H1 (cell line): ENCODE measurements at regions not wholly inside any gene's neighbourhood (a gene's known extent, or its start where the extent isn't known, plus 50 kb on each side); places are given as distances from the start of the nearest gene placed in this dataset.

Experiments
- CTCF ChIA-PET: fragments of 300-600 bp; sonication (Branson Sonifier 250); formaldehyde crosslinking; loops from one replicate; lab custom pipeline; 2021; ENCODE audit not compliant: partially characterized antibody; lab: Charles Lee
- POLR2A ChIA-PET: fragments of 300-600 bp; sonication (Branson Sonifier 250); formaldehyde crosslinking; loops from one replicate; lab custom pipeline; 2021; ENCODE audit warnings: inconsistent platforms; ENCODE audit not compliant: partially characterized antibody; lab: Charles Lee
- DNase-seq, 2 experiments: peaks; one replicate each; pipeline versions ENCODE4 v3.0.0 to v3.0.0-alpha.2; 2010 to 2022; ENCODE audit warnings: low spot score in 2 of 2, low read depth in 1 of 2, mixed read lengths in 1 of 2
- FAIRE-seq: peaks from 2 replicates; lab custom pipeline; 2011; peaks lifted over from hg19 to GRCh38; lab: Jason Lieb, UNC
- H2AFZ ChIP-seq: 2 replicates; pipeline ENCODE4 v1.8.1; 2012; ENCODE audit warnings: low read length, inconsistent platforms
- H2AK5ac ChIP-seq: 2 replicates; pipeline ENCODE4 v1.6.1; 2013; ENCODE audit warnings: low read depth, low read length
- H2BK120ac ChIP-seq: replicated peaks from 2 replicates; pipeline ENCODE3; 2013; ENCODE audit warnings: low read depth, low read length, inconsistent platforms
- H2BK12ac ChIP-seq: 2 replicates; pipeline ENCODE4 v1.6.1; 2013; ENCODE audit warnings: low read depth, low read length
- H2BK15ac ChIP-seq: 2 replicates; pipeline ENCODE4 v1.6.1; 2013; ENCODE audit warnings: low read length
- H2BK20ac ChIP-seq: 2 replicates; pipeline ENCODE4 v1.6.1; 2013; ENCODE audit warnings: low read length
- H2BK5ac ChIP-seq: 2 replicates; pipeline ENCODE4 v1.6.1; 2013; ENCODE audit warnings: low read depth, low read length
- H3K14ac ChIP-seq: 2 replicates; pipeline ENCODE4 v1.6.1; 2013; ENCODE audit warnings: inconsistent platforms; ENCODE audit not compliant: insufficient read length
- H3K18ac ChIP-seq: 2 replicates; pipeline ENCODE4 v1.6.1; 2013; ENCODE audit warnings: low read length; ENCODE audit errors: extremely low read depth
- H3K23ac ChIP-seq: 2 replicates; pipeline ENCODE4 v1.6.1; 2013; ENCODE audit warnings: inconsistent platforms; ENCODE audit not compliant: insufficient read length
- H3K23me2 ChIP-seq: 2 replicates; pipeline ENCODE4 v1.6.1; 2013; ENCODE audit warnings: low read depth, low read length
- H3K27ac ChIP-seq: 2 replicates; pipeline ENCODE4 v1.6.1; 2011; ENCODE audit warnings: low read depth, low read length, inconsistent platforms
- H3K27me3 ChIP-seq, 4 experiments: replicated peaks in 1 of 4; 1 replicate in 1 of 4; 2 replicates in 3 of 4; pipeline versions ENCODE4 v1.6.1 to v1.8.1; 2011 to 2013; ENCODE audit warnings: low read length in 3 of 4, mild to moderate bottlenecking in 3 of 4, inconsistent platforms in 2 of 4, mixed read lengths in 2 of 4, moderate library complexity in 1 of 4; ENCODE audit not compliant: control insufficient read depth in 3 of 4, insufficient read depth in 3 of 4; ENCODE audit errors: extremely low read depth in 1 of 4
- H3K36me3 ChIP-seq, 4 experiments: 2 replicates each; pipeline versions ENCODE4 v1.6.1 to v1.8.1; 2011 to 2013; ENCODE audit warnings: mild to moderate bottlenecking in 4 of 4, low read length in 3 of 4, moderate library complexity in 2 of 4, control low read depth in 1 of 4, inconsistent platforms in 1 of 4; ENCODE audit not compliant: insufficient read depth in 4 of 4, control insufficient read depth in 2 of 4
- H3K4ac ChIP-seq: replicated peaks from 2 replicates; pipeline ENCODE3; 2013; ENCODE audit warnings: low read length, low read depth, mixed read lengths, inconsistent platforms; ENCODE audit not compliant: insufficient read length
- H3K4me1 ChIP-seq, 4 experiments: replicated peaks in 1 of 4; 1 replicate in 1 of 4; 2 replicates in 3 of 4; pipeline versions ENCODE4 v1.6.1 to v1.8.1; 2011 to 2013; ENCODE audit warnings: low read length in 3 of 4, inconsistent platforms in 2 of 4, mixed read lengths in 1 of 4; ENCODE audit not compliant: insufficient read depth in 4 of 4, control insufficient read depth in 3 of 4
- H3K4me2 ChIP-seq, 2 experiments: 2 replicates each; pipeline versions ENCODE4 v1.6.1 to v1.8.1; 2011 to 2013; ENCODE audit warnings: low read depth in 2 of 2, low read length in 2 of 2, control low read depth in 1 of 2, inconsistent platforms in 1 of 2, mild to moderate bottlenecking in 1 of 2; ENCODE audit not compliant: insufficient read depth in 1 of 2
- H3K4me3 ChIP-seq, 4 experiments: fragments of 200-600, 300-600 bp in 1 of 4; sonication (generic), shearing (Covaris generic), sonication (Bioruptor Twin) in 1 of 4; 2 replicates each; pipeline versions ENCODE4 v1.5.1 to v1.8.1; 2011 to 2016; ENCODE audit warnings: low read length in 4 of 4, low read depth in 3 of 4, control low read depth in 2 of 4, inconsistent platforms in 2 of 4, mild to moderate bottlenecking in 2 of 4, mixed read lengths in 1 of 4, moderate library complexity in 1 of 4; ENCODE audit not compliant: insufficient read depth in 2 of 4; ENCODE audit errors: extremely low read depth in 1 of 4
- H3K56ac ChIP-seq: replicated peaks from 2 replicates; pipeline ENCODE3; 2013; ENCODE audit warnings: low read depth, mild to moderate bottlenecking, mixed read lengths, low read length, inconsistent platforms; ENCODE audit not compliant: insufficient read length
- H3K79me1 ChIP-seq: 2 replicates; pipeline ENCODE4 v1.6.1; 2013; ENCODE audit warnings: low read depth, low read length, control low read depth
- H3K79me2 ChIP-seq, 2 experiments: 2 replicates each; pipeline versions ENCODE4 v1.6.1 to v1.8.1; 2012 to 2013; ENCODE audit warnings: low read length in 2 of 2, mild to moderate bottlenecking in 2 of 2, inconsistent platforms in 1 of 2; ENCODE audit not compliant: insufficient read depth in 2 of 2, control insufficient read depth in 1 of 2
- H3K9ac ChIP-seq, 4 experiments: replicated peaks in 1 of 4; 1 replicate in 1 of 4; 2 replicates in 3 of 4; pipeline versions ENCODE4 v1.6.1 to v1.8.1; 2011 to 2013; ENCODE audit warnings: low read depth in 3 of 4, low read length in 3 of 4, control low read depth in 2 of 4, mild to moderate bottlenecking in 2 of 4, moderate library complexity in 2 of 4, inconsistent platforms in 1 of 4; ENCODE audit errors: extremely low read depth in 1 of 4
- H3K9me3 ChIP-seq, 2 experiments: 2 replicates each; pipeline versions ENCODE4 v1.6.1 to v1.8.1; 2012 to 2013; ENCODE audit warnings: mild to moderate bottlenecking in 2 of 2, moderate library complexity in 2 of 2, control low read depth in 1 of 2, inconsistent platforms in 1 of 2, low read depth in 1 of 2, low read length in 1 of 2, mixed read lengths in 1 of 2; ENCODE audit not compliant: insufficient read depth in 2 of 2
- H4K20me1 ChIP-seq, 2 experiments: replicated peaks in 1 of 2; 2 replicates each; pipeline versions ENCODE3 to v1.8.1; 2011 to 2013; ENCODE audit warnings: inconsistent platforms in 2 of 2, low read length in 2 of 2, mild to moderate bottlenecking in 1 of 2; ENCODE audit not compliant: insufficient read depth in 2 of 2, control insufficient read depth in 1 of 2
- H4K5ac ChIP-seq: 2 replicates; pipeline ENCODE4 v1.6.1; 2013; ENCODE audit warnings: low read length, low read depth, mixed read lengths, inconsistent platforms; ENCODE audit not compliant: insufficient read length
- H4K8ac ChIP-seq: 2 replicates; pipeline ENCODE4 v1.8.0; 2013; ENCODE audit warnings: mild to moderate bottlenecking, moderate library complexity, low read length, inconsistent platforms; ENCODE audit not compliant: insufficient read depth; ENCODE audit errors: extremely low read depth
- H4K91ac ChIP-seq: replicated peaks from 2 replicates; pipeline ENCODE3; 2013; ENCODE audit warnings: low read length, mixed read lengths, inconsistent platforms; ENCODE audit not compliant: insufficient read length
- MAFK ChIP-seq: IDR thresholded peaks from 2 replicates; pipeline ENCODE4 v1.6.1; 2012; ENCODE audit warnings: low read depth, mild to moderate bottlenecking, improper control_type of control experiment, low read length
- NANOG ChIP-seq: IDR thresholded peaks from 2 replicates; pipeline ENCODE4 v1.6.1; 2011; ENCODE audit warnings: low read length, low read depth, mild to moderate bottlenecking, inconsistent platforms; ENCODE audit not compliant: insufficient read depth, poor library complexity, severe bottlenecking
- WGBS, 2 experiments: shearing (Covaris generic) in 1 of 2; methylation state at CpG; one replicate each; pipeline versions ENCODE4 v1.1.6 to v1.1.7; 2013 to 2015; ENCODE audit warnings: low lambda C conversion rate in 2 of 2, mixed read lengths in 2 of 2, inconsistent platforms in 1 of 2, low coverage in 1 of 2, missing lambda C conversion rate in 1 of 2; ENCODE audit not compliant: insufficient replicate concordance in 2 of 2, insufficient coverage in 1 of 2, insufficient read length in 1 of 2; ENCODE audit errors: extremely low coverage in 1 of 2, missing lambda C conversion rate in 1 of 2; 5-methylcytosine and 5-hydroxymethylcytosine counted together

DNA sequence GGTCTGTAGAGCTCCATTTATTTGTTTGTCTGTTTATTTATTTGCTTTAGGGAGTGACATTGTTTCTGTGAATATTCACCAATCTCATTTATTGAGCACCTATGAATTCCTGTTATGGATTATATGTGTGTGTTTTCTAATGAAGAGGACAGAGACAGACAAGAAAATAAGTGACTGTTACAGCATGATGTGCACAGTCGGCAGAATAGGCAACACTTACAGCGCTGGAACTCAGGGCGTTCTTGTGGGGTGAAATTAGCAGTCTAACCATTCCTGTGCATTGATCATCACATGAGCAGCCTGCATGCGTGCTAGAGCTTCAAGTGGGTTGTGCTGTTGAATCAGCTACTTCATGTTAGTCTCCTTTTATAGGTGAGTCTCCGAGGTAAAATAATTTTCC, 960.7 kb downstream of the SLC4A3 start:
- Histone ChIP-seq H3K4ac (no peak overlapping the region), H3K14ac (no peak overlapping the region), H3K23me2 (no peaks in the 10 kb centered on the region), H3K23ac (no peak overlapping the region), H3K36me3 (no peaks in the 10 kb centered on the region), H4K91ac (no peak overlapping the region), H2BK15ac (no peak overlapping the region), H3K9me3 (no peaks in the 10 kb centered on the region), H2BK12ac (no peak overlapping the region), H3K4me3 (no peak overlapping the region), H2BK20ac (no peak overlapping the region), H4K20me1 (no peaks in the 10 kb centered on the region), H3K27me3 (no peaks in the 10 kb centered on the region), H3K79me2 (no peaks in the 10 kb centered on the region), H3K18ac (no peak overlapping the region), H3K4me1 (no peaks in the 10 kb centered on the region), H2AFZ (no peak overlapping the region), H3K27ac (no peak overlapping the region), H2BK120ac (no peak overlapping the region), H3K9ac (no peak overlapping the region), H3K4me2 (no peak overlapping the region), H3K56ac (no peak overlapping the region), H4K5ac (no peak overlapping the region), H2BK5ac (no peak overlapping the region), H4K8ac (no peak overlapping the region), H2AK5ac (no peak overlapping the region), H3K79me1 (no peaks in the 10 kb centered on the region)
- CTCF ChIA-PET: interaction anchor here (0.6 kb wide), 1 partner anchor 56 kb away, joined by 3 read pairs; no protein-coding TSS in a partner anchor
- FAIRE-seq (no peak), DNase-seq (no peak)
- POLR2A ChIA-PET: no interaction called here
- TF ChIP-seq NANOG (no peak), MAFK (0 out of 2 replicates have a peak, but pooled peaks have one; percentile 15)
- WGBS, 2 experiments: 94% methylated on average over 5 of the region's 5 CpGs; no CpG with 5 or more reads in 1 of the 2 experiments
